Ishikawa (cell line): ENCODE measurements at regions not wholly inside any gene's neighbourhood (a gene's known extent, or its start where the extent isn't known, plus 50 kb on each side); places are given as distances from the start of the nearest gene placed in this dataset.

Source experiments
- CEBPB ChIP-seq: IDR thresholded peaks from 2 replicates; pipeline ENCODE4 v1.6.1; 2012
- CREB1 ChIP-seq: IDR thresholded peaks from 2 replicates; pipeline ENCODE4 v1.6.1; 2012; ENCODE audit warnings: low read depth
- EGR1 ChIP-seq: IDR thresholded peaks from 2 replicates; pipeline ENCODE4 v1.6.1; 2012
- EP300 ChIP-seq: IDR thresholded peaks from 2 replicates; pipeline ENCODE4 v1.6.1; 2012; ENCODE audit warnings: borderline replicate concordance
- FOXM1 ChIP-seq: IDR thresholded peaks from 2 replicates; pipeline ENCODE4 v1.6.1; 2012; ENCODE audit warnings: low read depth, borderline replicate concordance
- NFIC ChIP-seq: IDR thresholded peaks from 2 replicates; pipeline ENCODE4 v1.6.1; 2012
- RAD21 ChIP-seq: IDR thresholded peaks from 2 replicates; pipeline ENCODE4 v1.6.1; 2012; ENCODE audit warnings: low read depth
- REST ChIP-seq: IDR thresholded peaks from 2 replicates; pipeline ENCODE4 v1.6.1; 2012; ENCODE audit warnings: low read depth, mild to moderate bottlenecking
- TAF1 ChIP-seq: IDR thresholded peaks from 2 replicates; pipeline ENCODE4 v1.6.1; 2012; ENCODE audit warnings: low read depth, mild to moderate bottlenecking
- TCF12 ChIP-seq: IDR thresholded peaks from 2 replicates; pipeline ENCODE4 v1.6.1; 2012; ENCODE audit warnings: low read depth
- TEAD4 ChIP-seq: IDR thresholded peaks from 2 replicates; pipeline ENCODE4 v1.6.1; 2012
- YY1 ChIP-seq: IDR thresholded peaks from 2 replicates; pipeline ENCODE4 v1.6.1; 2012; ENCODE audit warnings: low read depth
- ZBTB7A ChIP-seq: IDR thresholded peaks from 2 replicates; pipeline ENCODE4 v1.6.1; 2012; ENCODE audit warnings: low read depth
- TF ChIP-seq, protein P1 (sequence below): IDR thresholded peaks from 2 replicates; pipeline ENCODE4 v1.6.1; 2012
- TF ChIP-seq, protein P2 (sequence below): IDR thresholded peaks from 2 replicates; pipeline ENCODE4 v1.6.1; 2012

DNA sequence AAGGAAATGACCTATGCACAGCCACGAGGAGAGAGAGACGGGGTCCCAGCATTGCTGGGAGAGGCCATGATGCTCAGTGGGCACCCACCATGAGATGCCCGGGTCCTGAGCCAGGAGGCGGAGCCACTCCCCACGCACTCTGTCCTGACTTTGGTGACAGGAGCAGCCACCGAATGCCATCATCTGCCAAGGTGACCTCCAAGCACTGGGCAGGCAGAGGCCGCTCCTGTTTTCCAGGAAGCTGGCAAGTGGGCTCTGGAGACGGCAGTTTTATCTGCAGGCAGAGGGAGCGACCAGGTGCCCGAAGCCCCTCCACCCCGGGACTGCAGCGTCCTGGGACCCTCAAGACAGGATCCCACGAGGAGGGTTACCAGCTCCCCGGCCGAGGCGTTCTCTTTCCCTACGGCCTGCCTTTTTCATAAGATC, 453.9 kb downstream of the BRD1 start:
- TF ChIP-seq EP300: no peak
- TF ChIP-seq FOXM1: no peak
- no peak for TF ChIP-seq ZBTB7A
- no peak for TF ChIP-seq TCF12
- no peak for TF ChIP-seq CREB1
- TF ChIP-seq NFIC: no peak
- TF ChIP-seq RAD21: no peak
- no peak for TF ChIP-seq REST
- no peak for TF ChIP-seq CEBPB

- TF ChIP-seq TCF12 (no peak), RAD21 (no peak), TAF1 (no peak), CREB1 (no peak), CEBPB (no peak), NFIC (no peak), EP300 (no peak)
- TF ChIP-seq, protein P1, sequence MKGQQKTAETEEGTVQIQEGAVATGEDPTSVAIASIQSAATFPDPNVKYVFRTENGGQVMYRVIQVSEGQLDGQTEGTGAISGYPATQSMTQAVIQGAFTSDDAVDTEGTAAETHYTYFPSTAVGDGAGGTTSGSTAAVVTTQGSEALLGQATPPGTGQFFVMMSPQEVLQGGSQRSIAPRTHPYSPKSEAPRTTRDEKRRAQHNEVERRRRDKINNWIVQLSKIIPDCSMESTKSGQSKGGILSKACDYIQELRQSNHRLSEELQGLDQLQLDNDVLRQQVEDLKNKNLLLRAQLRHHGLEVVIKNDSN: no peak
These were observed 454.4 kb downstream of the BRD1 start for GRCh38 chr22:49373289-49373666.

DNA sequence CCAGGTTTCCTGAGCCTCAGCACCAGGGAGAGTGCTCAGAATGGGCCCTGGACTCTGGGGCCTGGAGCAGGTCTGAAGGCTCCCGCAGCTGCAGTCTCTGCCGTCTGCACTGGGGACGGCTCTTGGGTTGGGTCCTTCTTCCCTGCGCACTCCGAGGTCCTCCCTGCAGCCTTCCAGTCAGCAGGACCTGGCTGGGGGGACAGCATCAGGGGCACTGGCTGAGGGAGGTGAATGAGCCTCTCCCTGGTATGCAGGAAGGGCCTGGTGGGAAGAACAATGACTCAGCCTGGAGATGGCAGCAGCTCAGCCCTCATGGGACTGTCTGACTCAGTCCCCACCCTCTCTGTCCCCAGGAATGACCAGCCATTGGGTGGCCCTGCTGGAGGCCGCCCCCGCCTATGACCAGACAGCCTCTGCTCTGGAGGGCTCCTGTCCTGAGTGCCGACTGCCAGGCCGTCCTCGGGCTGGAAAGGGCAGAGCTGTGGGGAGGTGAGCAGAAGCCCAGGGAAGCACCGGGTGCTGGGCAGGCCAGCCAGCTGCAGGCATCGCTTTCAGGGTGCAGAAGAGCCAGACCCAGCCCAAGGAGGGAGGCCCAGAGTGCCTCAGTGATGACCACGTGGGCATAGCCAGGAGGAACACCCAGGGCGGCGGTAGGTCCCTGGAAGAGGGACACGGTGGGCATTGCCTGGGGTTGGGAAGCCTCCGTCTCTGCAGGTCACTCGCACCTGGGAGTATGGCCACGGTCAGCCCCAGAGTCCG, 455.0 kb downstream of the BRD1 start:
- TF ChIP-seq EGR1 (no peak), REST (0 out of 2 replicates have a peak, but pooled peaks have one; percentile 27), RAD21 (no peak), TAF1 (no peak), CEBPB (no peak), FOXM1 (no peak)

DNA sequence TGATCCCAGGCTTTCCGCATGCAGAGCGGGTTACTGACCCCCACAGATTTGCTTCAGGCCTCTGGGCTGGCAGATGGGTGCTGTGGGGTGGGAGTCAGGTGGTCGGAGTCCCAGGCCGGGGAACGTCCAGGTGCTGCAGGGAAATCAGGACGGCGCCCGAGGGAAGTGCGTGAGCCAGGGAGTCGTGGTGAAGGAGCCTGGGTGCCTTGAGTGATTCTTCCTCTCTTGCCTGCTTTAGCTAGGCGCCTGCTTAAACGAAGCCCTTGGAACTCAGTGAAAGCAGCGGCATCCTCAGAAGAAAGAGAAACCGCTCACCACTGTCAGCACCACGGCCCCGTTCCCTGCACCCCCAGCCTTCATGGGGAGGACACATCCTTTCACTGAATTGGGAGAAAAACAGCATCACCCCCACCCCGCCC, 455.6 kb downstream of the BRD1 start:
- no peak for TF ChIP-seq TCF12
- no peak for TF ChIP-seq NFIC
- TF ChIP-seq TAF1: no peak
- no peak for TF ChIP-seq YY1
- no peak for TF ChIP-seq ZBTB7A
- TF ChIP-seq REST: no peak
- TF ChIP-seq, protein P2, sequence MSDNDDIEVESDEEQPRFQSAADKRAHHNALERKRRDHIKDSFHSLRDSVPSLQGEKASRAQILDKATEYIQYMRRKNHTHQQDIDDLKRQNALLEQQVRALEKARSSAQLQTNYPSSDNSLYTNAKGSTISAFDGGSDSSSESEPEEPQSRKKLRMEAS: no peak
- TF ChIP-seq EGR1: no peak
- TF ChIP-seq EP300: no peak
- no peak for TF ChIP-seq CREB1
- TF ChIP-seq TEAD4: no peak
- TF ChIP-seq FOXM1: no peak
- no peak for TF ChIP-seq RAD21
- no peak for TF ChIP-seq CEBPB
- TF ChIP-seq, protein P1: no peak
